ENCODE measurements at regions not wholly inside any gene's neighbourhood (a gene's known extent, or its start where the extent isn't known, plus 50 kb on each side); places are given as distances from the start of the nearest gene placed in this dataset.

DNA sequence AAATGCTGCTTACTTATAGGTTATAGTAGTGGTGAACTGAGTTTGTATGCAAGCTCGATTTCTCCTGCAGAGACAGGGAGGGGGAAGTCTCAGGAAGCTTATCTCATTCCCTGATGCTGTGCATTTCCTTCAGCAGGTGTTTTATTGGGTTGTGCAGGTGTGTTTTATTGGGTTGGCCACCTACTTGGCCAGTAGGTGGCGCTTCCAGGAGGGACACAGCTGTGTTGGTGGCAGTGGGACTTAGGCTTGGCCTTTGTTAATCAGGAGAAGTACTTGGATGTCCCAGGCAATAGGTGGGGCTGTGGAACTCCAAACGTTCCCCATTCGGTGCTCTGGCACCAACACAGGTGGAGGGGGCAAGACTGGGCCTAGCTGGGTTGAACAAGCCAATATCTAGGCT, 196.0 kb upstream of the DCAF8L1 start:
- TF ChIP-seq, protein P1, sequence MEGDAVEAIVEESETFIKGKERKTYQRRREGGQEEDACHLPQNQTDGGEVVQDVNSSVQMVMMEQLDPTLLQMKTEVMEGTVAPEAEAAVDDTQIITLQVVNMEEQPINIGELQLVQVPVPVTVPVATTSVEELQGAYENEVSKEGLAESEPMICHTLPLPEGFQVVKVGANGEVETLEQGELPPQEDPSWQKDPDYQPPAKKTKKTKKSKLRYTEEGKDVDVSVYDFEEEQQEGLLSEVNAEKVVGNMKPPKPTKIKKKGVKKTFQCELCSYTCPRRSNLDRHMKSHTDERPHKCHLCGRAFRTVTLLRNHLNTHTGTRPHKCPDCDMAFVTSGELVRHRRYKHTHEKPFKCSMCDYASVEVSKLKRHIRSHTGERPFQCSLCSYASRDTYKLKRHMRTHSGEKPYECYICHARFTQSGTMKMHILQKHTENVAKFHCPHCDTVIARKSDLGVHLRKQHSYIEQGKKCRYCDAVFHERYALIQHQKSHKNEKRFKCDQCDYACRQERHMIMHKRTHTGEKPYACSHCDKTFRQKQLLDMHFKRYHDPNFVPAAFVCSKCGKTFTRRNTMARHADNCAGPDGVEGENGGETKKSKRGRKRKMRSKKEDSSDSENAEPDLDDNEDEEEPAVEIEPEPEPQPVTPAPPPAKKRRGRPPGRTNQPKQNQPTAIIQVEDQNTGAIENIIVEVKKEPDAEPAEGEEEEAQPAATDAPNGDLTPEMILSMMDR (IDR thresholded peaks at IDR 0.05): peak; percentile 17 to 49 (median 32)
- TF ChIP-seq POLR2A (IDR thresholded peaks at IDR 0.05): no peak
